Stimulated activated CD8-positive, alpha-beta memory T cell treated with anti-CD3 and anti-CD28 coated beads, Interleukin-2, amount 100 ng/mL, for 1 hour (primary cell): ENCODE measurements at regions not wholly inside any gene's neighbourhood (a gene's known extent, or its start where the extent isn't known, plus 50 kb on each side); places are given as distances from the start of the nearest gene placed in this dataset.
"Not testable (repeated sequence)": the region's sequence is repeated elsewhere in the genome, so short reads cannot be mapped to it uniquely, and the experiment has no call there.

Source experiments
- DNase-seq, 2 donors: peaks; one replicate each; pipeline ENCODE4 v3.0.0-alpha.2; 2020; ENCODE audit warnings: low read depth in 2 of 2

- no peak for DNase-seq
These were observed 88.4 kb upstream of the SGK1 start for GRCh38 chr6:134406311-134406710.

GRCh38 chr6:134405386-134406087, 87.6 kb upstream of the SGK1 start:
- DNase-seq, result no peak

- DNase-seq, result not testable (repeated sequence)
These were observed 85.4 kb upstream of the SGK1 start for GRCh38 chr6:134403312-134403711.

GRCh38 chr6:134402372-134402984, 84.6 kb upstream of the SGK1 start:
- no peak for DNase-seq

- no peak for DNase-seq
These were observed 83.0 kb upstream of the SGK1 start for GRCh38 chr6:134400941-134401340.

GRCh38 chr6:134398453-134398852, 80.5 kb upstream of the SGK1 start:
- DNase-seq, result no peak

GRCh38 chr6:134397676-134398075, 79.8 kb upstream of the SGK1 start:
- no peak for DNase-seq

GRCh38 chr6:134394905-134395304, 77.0 kb upstream of the SGK1 start:
- no peak for DNase-seq

GRCh38 chr6:134394208-134394607, 76.3 kb upstream of the SGK1 start:
- no peak for DNase-seq

GRCh38 chr6:134391205-134391604, 73.3 kb upstream of the SGK1 start:
- DNase-seq, result no peak

- no peak for DNase-seq
These were observed 71.7 kb upstream of the SGK1 start for GRCh38 chr6:134389658-134390057.

- no peak for DNase-seq
These were observed 71.2 kb upstream of the SGK1 start for GRCh38 chr6:134389129-134389528.

- not testable (repeated sequence) for DNase-seq
These were observed 68.6 kb upstream of the SGK1 start for GRCh38 chr6:134386482-134386881.

GRCh38 chr6:134381959-134382358, 64.0 kb upstream of the SGK1 start:
- DNase-seq, result no peak

- DNase-seq, result no peak
These were observed 61.7 kb upstream of the SGK1 start for GRCh38 chr6:134379599-134379998.

GRCh38 chr6:134379076-134379475, 61.2 kb upstream of the SGK1 start:
- no peak for DNase-seq

GRCh38 chr6:134378426-134378825, 60.5 kb upstream of the SGK1 start:
- DNase-seq, result no peak

GRCh38 chr6:134376785-134377184, 58.9 kb upstream of the SGK1 start:
- DNase-seq, result no peak

GRCh38 chr6:134375220-134375580, 57.3 kb upstream of the SGK1 start:
- DNase-seq, result no peak

GRCh38 chr6:134374491-134375219, 56.7 kb upstream of the SGK1 start:
- DNase-seq, result no peak

- no peak for DNase-seq
These were observed 56.1 kb upstream of the SGK1 start for GRCh38 chr6:134373993-134374392.

- no peak for DNase-seq
These were observed 55.5 kb upstream of the SGK1 start for GRCh38 chr6:134373282-134373922.
